Neural progenitor cell (in vitro differentiated cells): ENCODE measurements at regions not wholly inside any gene's neighbourhood (a gene's known extent, or its start where the extent isn't known, plus 50 kb on each side); places are given as distances from the start of the nearest gene placed in this dataset.
A peak's percentile ranks its signal among the peaks of the same experiment; 100 is the strongest.

Experiments
- DNase-seq: peaks from one replicate; pipeline ENCODE4 v3.0.0-alpha.2; 2016; ENCODE audit warnings: low spot score
- H2AFZ ChIP-seq: fragments of 200-600 bp; sonication (generic); replicated peaks from 2 replicates; pipeline ENCODE4 v1.6.1; 2016; ENCODE audit warnings: antibody characterized with exemption
- H3F3A ChIP-seq: fragments of 200-600 bp; sonication (generic); 2 replicates; pipeline ENCODE4 v1.6.1; 2016; ENCODE audit warnings: antibody characterized with exemption, low read depth
- H3K27ac ChIP-seq: fragments of 200-600 bp; sonication (generic); 2 replicates; pipeline ENCODE4 v1.5.1; 2016; ENCODE audit warnings: mild to moderate bottlenecking
- H3K27me3 ChIP-seq: fragments of 200-600 bp; sonication (generic); 2 replicates; pipeline ENCODE4 v1.6.1; 2016; ENCODE audit warnings: mild to moderate bottlenecking, moderate library complexity
- H3K36me3 ChIP-seq: fragments of 200-600 bp; sonication (generic); 2 replicates; pipeline ENCODE4 v1.5.1; 2016
- H3K4me1 ChIP-seq: fragments of 200-600 bp; sonication (generic); 2 replicates; pipeline ENCODE4 v1.6.1; 2016; ENCODE audit warnings: mixed run types
- H3K4me2 ChIP-seq: fragments of 200-600 bp; sonication (generic); 2 replicates; pipeline ENCODE4 v1.6.1; 2016
- H3K4me3 ChIP-seq: fragments of 200-600 bp; sonication (generic); 2 replicates; pipeline ENCODE4 v1.5.1; 2016
- H3K79me2 ChIP-seq: fragments of 200-600 bp; sonication (generic); 2 replicates; pipeline ENCODE4 v1.6.1; 2016; ENCODE audit warnings: low read depth
- H3K9ac ChIP-seq: fragments of 200-600 bp; sonication (generic); 2 replicates; pipeline ENCODE4 v1.6.1; 2016
- H3K9me3 ChIP-seq: fragments of 200-600 bp; sonication (generic); 2 replicates; pipeline ENCODE4 v1.5.1; 2016; ENCODE audit warnings: low read depth
- H4K20me1 ChIP-seq: fragments of 200-600 bp; sonication (generic); 2 replicates; pipeline ENCODE4 v1.6.1; 2016; ENCODE audit warnings: low read depth
- H3K27ac Mint-ChIP-seq: 3 replicates; pipeline ENCODE4 v1.8.0; 2021; ENCODE audit warnings: mixed read lengths
- H3K27me3 Mint-ChIP-seq: 2 replicates; pipeline ENCODE4 v1.8.0; 2022; ENCODE audit warnings: low read depth, mild to moderate bottlenecking, inconsistent platforms, moderate library complexity, mixed read lengths; ENCODE audit not compliant: insufficient read depth
- H3K36me3 Mint-ChIP-seq: 3 replicates; pipeline ENCODE4 v1.8.0; 2021; ENCODE audit warnings: mixed read lengths
- H3K4me1 Mint-ChIP-seq: 3 replicates; pipeline ENCODE4 v1.8.0; 2021; ENCODE audit warnings: mixed read lengths
- H3K4me3 Mint-ChIP-seq: 3 replicates; pipeline ENCODE4 v1.8.0; 2021; ENCODE audit warnings: mild to moderate bottlenecking, moderate library complexity, mixed read lengths
- H3K9me3 Mint-ChIP-seq: 3 replicates; pipeline ENCODE4 v1.8.0; 2020; ENCODE audit warnings: mixed read lengths
- EZH2 ChIP-seq: fragments of 200-600 bp; sonication (generic); IDR thresholded peaks from 2 replicates; pipeline ENCODE4 v1.6.1; 2017; ENCODE audit warnings: antibody characterized with exemption, mild to moderate bottlenecking, moderate library complexity
- EZH2phosphoT487 ChIP-seq: fragments of 200-600 bp; sonication (generic); IDR thresholded peaks from 2 replicates; pipeline ENCODE4 v1.6.1; 2017; ENCODE audit warnings: antibody characterized with exemption
- TF ChIP-seq, protein P1 (sequence below): fragments of 200-600 bp; sonication (generic); IDR thresholded peaks from 2 replicates; pipeline ENCODE4 v1.5.1; 2017; ENCODE audit warnings: antibody characterized with exemption, mild to moderate bottlenecking

DNA sequence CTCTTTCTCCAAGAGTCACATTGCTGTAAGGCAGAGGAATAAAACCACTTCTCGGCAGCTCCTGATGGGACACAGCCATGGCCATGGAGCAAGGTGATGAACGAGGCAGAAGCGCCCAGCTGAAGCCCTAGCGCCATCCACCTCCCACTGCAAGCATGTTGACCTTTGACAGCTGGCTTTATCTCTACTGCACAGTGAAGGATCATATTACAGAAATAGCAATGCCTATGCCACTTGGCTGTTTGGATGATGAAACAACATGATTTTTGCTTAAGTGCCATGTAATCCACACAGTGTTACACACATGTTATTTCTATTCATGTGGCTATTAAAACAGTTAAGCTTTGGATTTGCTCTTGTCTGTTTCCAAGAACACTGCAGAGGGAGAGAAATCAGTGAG lies 167.7 kb downstream of the VAPA start:
- peaks cover 60% of the 10 kb centered on the region for H3K9me3 Mint-ChIP-seq
- H3K9ac ChIP-seq, result no peak overlapping the region
- peaks cover 7% of the 10 kb centered on the region for H3K4me1 ChIP-seq
- no peak overlapping the region for H3K27ac Mint-ChIP-seq
- peaks cover 9% of the 10 kb centered on the region for H3K27me3 Mint-ChIP-seq
- H3K4me3 ChIP-seq, result no peak overlapping the region
- H3K36me3 ChIP-seq, result no peaks in the 10 kb centered on the region
- H3K4me3 Mint-ChIP-seq, result no peak overlapping the region
- no peak overlapping the region for H3K4me2 ChIP-seq
- no peak overlapping the region for H2AFZ ChIP-seq
- no peak overlapping the region for H3K27ac ChIP-seq
- H3F3A ChIP-seq, result peaks cover 5% of the 10 kb centered on the region
- no peak for TF ChIP-seq EZH2
- TF ChIP-seq, protein P1, sequence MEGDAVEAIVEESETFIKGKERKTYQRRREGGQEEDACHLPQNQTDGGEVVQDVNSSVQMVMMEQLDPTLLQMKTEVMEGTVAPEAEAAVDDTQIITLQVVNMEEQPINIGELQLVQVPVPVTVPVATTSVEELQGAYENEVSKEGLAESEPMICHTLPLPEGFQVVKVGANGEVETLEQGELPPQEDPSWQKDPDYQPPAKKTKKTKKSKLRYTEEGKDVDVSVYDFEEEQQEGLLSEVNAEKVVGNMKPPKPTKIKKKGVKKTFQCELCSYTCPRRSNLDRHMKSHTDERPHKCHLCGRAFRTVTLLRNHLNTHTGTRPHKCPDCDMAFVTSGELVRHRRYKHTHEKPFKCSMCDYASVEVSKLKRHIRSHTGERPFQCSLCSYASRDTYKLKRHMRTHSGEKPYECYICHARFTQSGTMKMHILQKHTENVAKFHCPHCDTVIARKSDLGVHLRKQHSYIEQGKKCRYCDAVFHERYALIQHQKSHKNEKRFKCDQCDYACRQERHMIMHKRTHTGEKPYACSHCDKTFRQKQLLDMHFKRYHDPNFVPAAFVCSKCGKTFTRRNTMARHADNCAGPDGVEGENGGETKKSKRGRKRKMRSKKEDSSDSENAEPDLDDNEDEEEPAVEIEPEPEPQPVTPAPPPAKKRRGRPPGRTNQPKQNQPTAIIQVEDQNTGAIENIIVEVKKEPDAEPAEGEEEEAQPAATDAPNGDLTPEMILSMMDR, result no peak
- no peak for TF ChIP-seq EZH2phosphoT487
- no peak for DNase-seq
- peaks cover 38% of the 10 kb centered on the region for H3K4me1 Mint-ChIP-seq
- H3K9me3 ChIP-seq, result no peaks in the 10 kb centered on the region
- no peaks in the 10 kb centered on the region for H3K27me3 ChIP-seq
- peaks cover 1% of the 10 kb centered on the region for H4K20me1 ChIP-seq
- peaks cover 14% of the 10 kb centered on the region for H3K36me3 Mint-ChIP-seq
- H3K79me2 ChIP-seq, result no peaks in the 10 kb centered on the region

DNA sequence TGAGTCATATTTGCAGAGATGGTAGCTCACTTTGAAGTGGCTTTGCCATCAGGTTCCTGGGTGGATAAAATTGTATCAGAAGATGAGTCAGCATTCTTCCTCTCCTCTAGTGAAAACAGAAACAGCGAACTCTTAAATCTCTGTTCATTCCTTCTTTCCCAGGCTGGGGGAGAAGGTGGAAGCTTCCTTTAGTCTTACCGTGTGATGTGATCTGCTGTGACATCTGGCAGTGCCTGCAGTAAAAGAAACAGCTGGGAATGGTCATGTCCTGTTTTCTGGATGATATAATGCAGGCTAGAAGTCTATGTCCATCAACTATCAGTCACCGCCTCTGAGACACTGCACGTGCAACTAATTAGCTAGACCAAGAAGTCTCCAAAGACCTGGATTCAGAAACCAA lies 171.6 kb downstream of the VAPA start:
- Mint-ChIP-seq H3K4me3 (peak overlapping the region; percentile 27), H3K27ac (no peak overlapping the region), H3K27me3 (peaks cover 7% of the 10 kb centered on the region), H3K9me3 (peaks cover 56% of the 10 kb centered on the region), H3K36me3 (peaks cover 16% of the 10 kb centered on the region), H3K4me1 (peaks cover 43% of the 10 kb centered on the region)
- Histone ChIP-seq H3K27me3 (no peaks in the 10 kb centered on the region), H3K9ac (no peak overlapping the region), H3K27ac (no peak overlapping the region), H3K36me3 (no peaks in the 10 kb centered on the region), H3K4me2 (no peak overlapping the region), H3K4me3 (no peak overlapping the region), H3F3A (peaks cover 12% of the 10 kb centered on the region), H2AFZ (no peak overlapping the region), H3K79me2 (no peaks in the 10 kb centered on the region), H4K20me1 (peaks cover 8% of the 10 kb centered on the region), H3K4me1 (peaks cover 16% of the 10 kb centered on the region), H3K9me3 (no peaks in the 10 kb centered on the region)
- no peak for DNase-seq
- TF ChIP-seq EZH2phosphoT487 (no peak), EZH2 (no peak)
- TF ChIP-seq, protein P1, result no peak

DNA sequence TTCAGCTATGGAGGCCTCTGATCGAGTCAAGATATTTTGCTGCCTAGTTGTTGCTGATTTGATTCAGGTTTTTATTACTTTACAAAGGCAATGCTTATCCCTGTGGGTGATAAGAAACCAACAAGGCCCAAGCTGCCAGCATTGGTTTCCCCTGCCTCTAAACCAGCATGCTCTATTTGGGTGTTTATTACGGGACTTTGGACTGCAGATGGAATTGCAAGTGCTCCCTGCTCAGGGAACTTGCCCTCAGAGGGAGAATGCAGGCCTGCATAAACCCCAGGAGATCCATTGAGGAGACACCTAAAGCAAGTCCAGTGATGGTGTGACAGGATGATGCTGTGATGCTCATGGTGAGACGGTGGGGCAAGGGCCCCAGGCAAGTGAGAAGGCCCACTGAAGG lies 172.1 kb downstream of the VAPA start:
- H3K27ac Mint-ChIP-seq, result peak overlapping the region; percentile 69

More for the DNA sequence above, 172.1 kb downstream of the VAPA start:
- Histone ChIP-seq H3K4me2 (no peak overlapping the region), H3K9me3 (no peaks in the 10 kb centered on the region), H3K9ac (no peak overlapping the region), H3K4me3 (no peak overlapping the region), H3F3A (peaks cover 12% of the 10 kb centered on the region), H4K20me1 (peaks cover 8% of the 10 kb centered on the region), H3K4me1 (peaks cover 21% of the 10 kb centered on the region), H3K79me2 (no peaks in the 10 kb centered on the region), H2AFZ (no peak overlapping the region), H3K36me3 (no peaks in the 10 kb centered on the region), H3K27me3 (no peaks in the 10 kb centered on the region), H3K27ac (no peak overlapping the region)
- no peak for TF ChIP-seq EZH2
- TF ChIP-seq, protein P1, result no peak
- no peak for TF ChIP-seq EZH2phosphoT487
- no peak for DNase-seq
- peaks cover 14% of the 10 kb centered on the region for H3K36me3 Mint-ChIP-seq
- peak overlapping the region; percentile 27 for H3K4me3 Mint-ChIP-seq
- H3K4me1 Mint-ChIP-seq, result peaks cover 48% of the 10 kb centered on the region
- H3K9me3 Mint-ChIP-seq, result peaks cover 55% of the 10 kb centered on the region
- peaks cover 10% of the 10 kb centered on the region for H3K27me3 Mint-ChIP-seq
